Activated CD4-positive, alpha-beta T cell treated with anti-CD3 and anti-CD28 coated beads, Interleukin-2, amount 50 U/mL, for 4 hours (primary cell): ENCODE measurements at regions not wholly inside any gene's neighbourhood (a gene's known extent, or its start where the extent isn't known, plus 50 kb on each side); places are given as distances from the start of the nearest gene placed in this dataset.
"Not testable (repeated sequence)": the region's sequence is repeated elsewhere in the genome, so short reads cannot be mapped to it uniquely, and the experiment has no call there.

ENCODE experiments used
- DNase-seq, 2 experiments: peaks; one replicate each; pipeline ENCODE4 v3.0.0-alpha.2; 2020

- no peak for DNase-seq
Measured at GRCh38 chr9:135391759-135392158, 87.8 kb upstream of the PPP1R26 start.

- DNase-seq, result no peak
Measured at GRCh38 chr9:135392511-135392910, 87.1 kb upstream of the PPP1R26 start.

- no peak for DNase-seq
Measured at GRCh38 chr9:135394131-135394530, 85.5 kb upstream of the PPP1R26 start.

- DNase-seq, result no peak
Measured at GRCh38 chr9:135394699-135395645, 84.6 kb upstream of the PPP1R26 start.

- no peak for DNase-seq
Measured at GRCh38 chr9:135397142-135397541, 82.4 kb upstream of the PPP1R26 start.

GRCh38 chr9:135399000-135399649, 80.5 kb upstream of the PPP1R26 start:
- DNase-seq, result no peak

GRCh38 chr9:135400496-135400895, 79.1 kb upstream of the PPP1R26 start:
- DNase-seq, result no peak

GRCh38 chr9:135401218-135401617, 78.4 kb upstream of the PPP1R26 start:
- DNase-seq, result no peak

- DNase-seq, result no peak
Measured at GRCh38 chr9:135402048-135402738, 77.4 kb upstream of the PPP1R26 start.

- no peak for DNase-seq
Measured at GRCh38 chr9:135402739-135403695, 76.6 kb upstream of the PPP1R26 start.

- DNase-seq, result no peak
Measured at GRCh38 chr9:135403733-135404450, 75.7 kb upstream of the PPP1R26 start.

- DNase-seq, result no peak
Measured at GRCh38 chr9:135404451-135405144, 75.0 kb upstream of the PPP1R26 start.

- not testable (repeated sequence) for DNase-seq
Measured at GRCh38 chr9:135405145-135405464, 74.5 kb upstream of the PPP1R26 start.

- no peak for DNase-seq
Measured at GRCh38 chr9:135408476-135409254, 70.9 kb upstream of the PPP1R26 start.

GRCh38 chr9:135409286-135410200, 70.0 kb upstream of the PPP1R26 start:
- no peak for DNase-seq

- no peak for DNase-seq
Measured at GRCh38 chr9:135410421-135410820, 69.2 kb upstream of the PPP1R26 start.

- no peak for DNase-seq
Measured at GRCh38 chr9:135410831-135411473, 68.6 kb upstream of the PPP1R26 start.

- not testable (repeated sequence) for DNase-seq
Measured at GRCh38 chr9:135411605-135412004, 68.0 kb upstream of the PPP1R26 start.
